ENCODE measurements at regions not wholly inside any gene's neighbourhood (a gene's known extent, or its start where the extent isn't known, plus 50 kb on each side); places are given as distances from the start of the nearest gene placed in this dataset.

- Histone ChIP-seq H4K20me1 (ENCODE audit: insufficient read depth, low read length) (no peaks in the 10 kb centered on the region), H2AFZ (ENCODE audit: low read length) (no peak overlapping the region), H3K4me2 (ENCODE audit: insufficient read depth, low read length) (no peak overlapping the region), H3K36me3 (ENCODE audit: insufficient read depth, low read length) (no peaks in the 10 kb centered on the region), H3K9me3 (ENCODE audit: low read depth, low read length) (no peaks in the 10 kb centered on the region), H3K4me3 (ENCODE audit: insufficient read depth, low read length) (no peak overlapping the region), H3K4me1 (ENCODE audit: insufficient read depth, low read length) (no peaks in the 10 kb centered on the region), H3K27ac (ENCODE audit: low read depth, low read length) (no peak overlapping the region), H3K27me3 (ENCODE audit: insufficient read depth, low read length) (peaks cover 13% of the 10 kb centered on the region), H3K79me2 (ENCODE audit: insufficient read depth, low read length) (no peaks in the 10 kb centered on the region)
- no peak for DNase-seq (ENCODE audit: insufficient read length, low spot score, missing footprints)
- TF ChIP-seq, protein P1, sequence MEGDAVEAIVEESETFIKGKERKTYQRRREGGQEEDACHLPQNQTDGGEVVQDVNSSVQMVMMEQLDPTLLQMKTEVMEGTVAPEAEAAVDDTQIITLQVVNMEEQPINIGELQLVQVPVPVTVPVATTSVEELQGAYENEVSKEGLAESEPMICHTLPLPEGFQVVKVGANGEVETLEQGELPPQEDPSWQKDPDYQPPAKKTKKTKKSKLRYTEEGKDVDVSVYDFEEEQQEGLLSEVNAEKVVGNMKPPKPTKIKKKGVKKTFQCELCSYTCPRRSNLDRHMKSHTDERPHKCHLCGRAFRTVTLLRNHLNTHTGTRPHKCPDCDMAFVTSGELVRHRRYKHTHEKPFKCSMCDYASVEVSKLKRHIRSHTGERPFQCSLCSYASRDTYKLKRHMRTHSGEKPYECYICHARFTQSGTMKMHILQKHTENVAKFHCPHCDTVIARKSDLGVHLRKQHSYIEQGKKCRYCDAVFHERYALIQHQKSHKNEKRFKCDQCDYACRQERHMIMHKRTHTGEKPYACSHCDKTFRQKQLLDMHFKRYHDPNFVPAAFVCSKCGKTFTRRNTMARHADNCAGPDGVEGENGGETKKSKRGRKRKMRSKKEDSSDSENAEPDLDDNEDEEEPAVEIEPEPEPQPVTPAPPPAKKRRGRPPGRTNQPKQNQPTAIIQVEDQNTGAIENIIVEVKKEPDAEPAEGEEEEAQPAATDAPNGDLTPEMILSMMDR (IDR thresholded peaks at IDR 0.05; ENCODE audit: extremely low read depth, low read depth, low read length), result no peak
Measured at GRCh38 chr2:39608263-39608575, 57.5 kb upstream of the TMEM178A start.

DNA sequence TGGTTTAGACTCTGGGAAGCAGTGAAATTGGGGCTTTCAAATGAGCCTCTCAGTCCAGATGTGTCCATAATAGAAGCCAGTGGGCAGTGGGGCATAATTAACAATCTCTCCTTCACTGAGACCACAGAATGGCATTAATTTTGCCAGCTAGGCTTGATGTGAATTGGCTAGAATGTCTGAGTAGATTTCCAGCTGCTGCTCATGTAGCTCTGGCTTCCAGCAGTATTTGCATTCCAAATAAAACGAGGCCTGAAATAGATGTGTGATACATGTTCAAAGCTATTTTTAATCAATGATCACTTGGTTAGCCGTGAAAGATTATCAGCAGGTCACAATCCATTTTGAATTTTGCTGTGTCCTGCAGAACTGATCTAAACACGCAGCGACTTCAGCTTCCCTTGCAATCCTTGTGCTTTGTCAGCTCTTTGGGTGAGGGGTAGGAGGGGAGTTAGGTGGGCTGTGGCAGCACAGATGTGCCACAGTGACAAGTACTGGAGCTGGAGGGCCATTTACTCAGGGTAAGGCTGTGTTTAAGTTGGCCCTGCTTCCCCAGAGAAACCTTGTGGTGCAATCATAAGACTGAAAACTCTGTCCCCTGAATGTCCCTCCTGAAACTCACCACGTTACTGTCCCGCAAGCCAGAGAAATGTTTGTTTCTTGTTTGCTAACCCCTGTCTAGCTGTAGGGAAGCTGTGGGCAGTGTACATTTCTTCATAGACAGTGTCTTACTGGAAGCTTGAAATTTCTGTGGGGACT is 56.9 kb upstream of the TMEM178A start:
- no peaks in the 10 kb centered on the region for H3K36me3 ChIP-seq (ENCODE audit: insufficient read depth, low read length)
- no peak overlapping the region for H3K4me2 ChIP-seq (ENCODE audit: insufficient read depth, low read length)
- no peaks in the 10 kb centered on the region for H3K79me2 ChIP-seq (ENCODE audit: insufficient read depth, low read length)
- no peak overlapping the region for H3K4me3 ChIP-seq (ENCODE audit: insufficient read depth, low read length)
- H4K20me1 ChIP-seq (ENCODE audit: insufficient read depth, low read length), result no peaks in the 10 kb centered on the region
- DNase-seq (ENCODE audit: insufficient read length, low spot score, missing footprints), result no peak
- no peaks in the 10 kb centered on the region for H3K9me3 ChIP-seq (ENCODE audit: low read depth, low read length)
- H3K27ac ChIP-seq (ENCODE audit: low read depth, low read length), result no peak overlapping the region
- peaks cover 13% of the 10 kb centered on the region for H3K27me3 ChIP-seq (ENCODE audit: insufficient read depth, low read length)
- TF ChIP-seq, protein P1 (IDR thresholded peaks at IDR 0.05; ENCODE audit: extremely low read depth, low read depth, low read length), result no peak
- H3K4me1 ChIP-seq (ENCODE audit: insufficient read depth, low read length), result no peaks in the 10 kb centered on the region
- H2AFZ ChIP-seq (ENCODE audit: low read length), result peak overlapping the region; percentile 31

DNA sequence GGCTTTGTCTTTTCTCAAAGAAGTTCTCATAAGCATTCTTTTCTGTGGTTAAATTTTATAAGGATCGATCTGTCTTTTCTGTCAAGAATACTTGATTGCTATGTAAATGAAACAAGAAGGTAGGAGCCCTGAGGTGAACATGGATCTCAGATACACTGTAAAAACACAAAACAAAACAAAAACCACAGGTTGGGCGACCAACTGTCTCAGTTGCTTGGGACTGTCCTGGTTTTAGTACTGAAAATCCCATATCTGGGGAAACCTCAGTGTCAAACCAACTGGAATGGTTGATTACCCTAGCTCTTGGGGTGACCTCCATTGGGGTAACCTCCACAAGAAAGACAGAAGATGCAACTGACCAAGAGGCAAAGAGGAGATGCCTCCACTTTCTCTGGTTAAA is 55.8 kb upstream of the TMEM178A start:
- DNase-seq (ENCODE audit: insufficient read length, low spot score, missing footprints), result no peak
- H3K9me3 ChIP-seq (ENCODE audit: low read depth, low read length), result no peaks in the 10 kb centered on the region
- H3K27ac ChIP-seq (ENCODE audit: low read depth, low read length), result no peak overlapping the region
- TF ChIP-seq, protein P1 (IDR thresholded peaks at IDR 0.05; ENCODE audit: extremely low read depth, low read depth, low read length), result no peak
- no peaks in the 10 kb centered on the region for H3K79me2 ChIP-seq (ENCODE audit: insufficient read depth, low read length)
- H3K4me2 ChIP-seq (ENCODE audit: insufficient read depth, low read length), result no peak overlapping the region
- no peaks in the 10 kb centered on the region for H3K36me3 ChIP-seq (ENCODE audit: insufficient read depth, low read length)
- no peak overlapping the region for H3K4me3 ChIP-seq (ENCODE audit: insufficient read depth, low read length)
- peaks cover 10% of the 10 kb centered on the region for H3K27me3 ChIP-seq (ENCODE audit: insufficient read depth, low read length)
- H4K20me1 ChIP-seq (ENCODE audit: insufficient read depth, low read length), result no peaks in the 10 kb centered on the region
- no peak overlapping the region for H2AFZ ChIP-seq (ENCODE audit: low read length)
- no peaks in the 10 kb centered on the region for H3K4me1 ChIP-seq (ENCODE audit: insufficient read depth, low read length)

DNA sequence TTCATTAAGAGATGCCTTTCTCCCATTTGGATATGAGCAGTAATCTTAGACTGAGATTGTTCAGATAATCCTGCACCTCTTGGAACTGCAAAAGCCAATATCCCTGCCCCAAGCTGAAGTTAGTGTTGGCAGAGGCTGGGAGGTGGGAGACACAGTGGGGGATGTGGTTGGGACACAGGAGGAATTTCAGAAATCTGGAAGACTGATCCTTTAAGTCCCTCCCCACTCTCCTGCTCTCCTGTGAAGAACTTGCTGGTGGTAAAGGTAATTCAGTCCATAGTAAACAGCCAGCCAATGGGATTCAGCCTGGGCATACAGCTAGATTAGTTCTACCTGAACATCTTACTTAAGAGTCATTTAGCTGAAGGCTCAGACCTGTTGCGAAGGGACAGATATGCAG is 50.0 kb upstream of the TMEM178A start:
- Histone ChIP-seq H3K9me3 (ENCODE audit: low read depth, low read length) (no peaks in the 10 kb centered on the region), H3K4me1 (ENCODE audit: insufficient read depth, low read length) (peaks cover 4% of the 10 kb centered on the region), H3K27me3 (ENCODE audit: insufficient read depth, low read length) (peaks cover 14% of the 10 kb centered on the region), H3K4me2 (ENCODE audit: insufficient read depth, low read length) (no peak overlapping the region), H2AFZ (ENCODE audit: low read length) (no peak overlapping the region), H3K79me2 (ENCODE audit: insufficient read depth, low read length) (no peaks in the 10 kb centered on the region), H3K4me3 (ENCODE audit: insufficient read depth, low read length) (no peak overlapping the region), H4K20me1 (ENCODE audit: insufficient read depth, low read length) (no peaks in the 10 kb centered on the region), H3K27ac (ENCODE audit: low read depth, low read length) (no peak overlapping the region), H3K36me3 (ENCODE audit: insufficient read depth, low read length) (no peaks in the 10 kb centered on the region)
- TF ChIP-seq, protein P1 (IDR thresholded peaks at IDR 0.05; ENCODE audit: extremely low read depth, low read depth, low read length), result no peak
- DNase-seq (ENCODE audit: insufficient read length, low spot score, missing footprints), result no peak
